Esophagus muscularis mucosa (tissue), 4 donors: ENCODE measurements at regions not wholly inside any gene's neighbourhood (a gene's known extent, or its start where the extent isn't known, plus 50 kb on each side); places are given as distances from the start of the nearest gene placed in this dataset.

Experiments used
- DNase-seq: peaks from one replicate; pipeline ENCODE4 v3.0.0-alpha.2; 2017; ENCODE audit errors: extremely low spot score
- H3K27ac ChIP-seq, 4 donors: fragments of 200-600 bp; sonication (generic); replicated peaks in 1 of 4; 1 replicate in 3 of 4; 2 replicates in 1 of 4; pipeline ENCODE4 v1.5.1; 2016 to 2019; ENCODE audit warnings: mild to moderate bottlenecking in 1 of 4
- H3K27me3 ChIP-seq, 4 donors: fragments of 200-600 bp; sonication (generic); one replicate each; pipeline versions ENCODE4 v1.5.1 to v1.6.0; 2016 to 2019
- H3K36me3 ChIP-seq, 4 donors: fragments of 200-600 bp; sonication (generic); one replicate each; pipeline ENCODE4 v1.5.1; 2016 to 2019
- H3K4me1 ChIP-seq, 4 donors: fragments of 200-600 bp; sonication (generic); one replicate each; pipeline ENCODE4 v1.5.1; 2016 to 2019
- H3K4me3 ChIP-seq, 4 donors: fragments of 200-600 bp; sonication (generic); 1 replicate in 2 of 4; 2 replicates in 2 of 4; pipeline ENCODE4 v1.5.1; 2016 to 2019; ENCODE audit warnings: mild to moderate bottlenecking in 4 of 4, moderate library complexity in 1 of 4
- H3K9me3 ChIP-seq, 4 donors: fragments of 200-600 bp; sonication (generic); 1 replicate in 3 of 4; 2 replicates in 1 of 4; pipeline ENCODE4 v1.5.1; 2016 to 2019
- EP300 ChIP-seq: sonication (generic); formaldehyde crosslinking; IDR thresholded peaks from one replicate; pipeline ENCODE4 v1.6.1; 2017; ENCODE audit warnings: antibody characterized with exemption
- POLR2A ChIP-seq: fragments of 450-650 bp; IDR thresholded peaks from one replicate; pipeline ENCODE4 v1.6.1; 2017; ENCODE audit warnings: antibody characterized with exemption, moderate library complexity, mild to moderate bottlenecking, low read depth
- POLR2AphosphoS5 ChIP-seq, 2 donors: sonication (generic); formaldehyde crosslinking; IDR thresholded peaks; one replicate each; pipeline ENCODE4 v1.6.1; 2017; ENCODE audit warnings: antibody characterized with exemption in 2 of 2
- WGBS: methylation state at CpG from one replicate; pipeline ENCODE4 v1.1.5; 2018; 5-methylcytosine and 5-hydroxymethylcytosine counted together
- intact Hi-C: fragments of 100-400 bp; cut with DNase I; formaldehyde crosslinking; loops from one replicate; pipeline ENCODE4 v1.15.1; 2023
- TF ChIP-seq, protein P1 (sequence below), 3 experiments: fragments of 200-600 bp in 2 of 3; fragments of 450-650 bp in 1 of 3; sonication (generic) in 2 of 3; IDR thresholded peaks; one replicate each; pipeline ENCODE4 v1.5.1; 2017 to 2019; ENCODE audit warnings: antibody characterized with exemption in 3 of 3, mild to moderate bottlenecking in 2 of 3, moderate library complexity in 1 of 3

DNA sequence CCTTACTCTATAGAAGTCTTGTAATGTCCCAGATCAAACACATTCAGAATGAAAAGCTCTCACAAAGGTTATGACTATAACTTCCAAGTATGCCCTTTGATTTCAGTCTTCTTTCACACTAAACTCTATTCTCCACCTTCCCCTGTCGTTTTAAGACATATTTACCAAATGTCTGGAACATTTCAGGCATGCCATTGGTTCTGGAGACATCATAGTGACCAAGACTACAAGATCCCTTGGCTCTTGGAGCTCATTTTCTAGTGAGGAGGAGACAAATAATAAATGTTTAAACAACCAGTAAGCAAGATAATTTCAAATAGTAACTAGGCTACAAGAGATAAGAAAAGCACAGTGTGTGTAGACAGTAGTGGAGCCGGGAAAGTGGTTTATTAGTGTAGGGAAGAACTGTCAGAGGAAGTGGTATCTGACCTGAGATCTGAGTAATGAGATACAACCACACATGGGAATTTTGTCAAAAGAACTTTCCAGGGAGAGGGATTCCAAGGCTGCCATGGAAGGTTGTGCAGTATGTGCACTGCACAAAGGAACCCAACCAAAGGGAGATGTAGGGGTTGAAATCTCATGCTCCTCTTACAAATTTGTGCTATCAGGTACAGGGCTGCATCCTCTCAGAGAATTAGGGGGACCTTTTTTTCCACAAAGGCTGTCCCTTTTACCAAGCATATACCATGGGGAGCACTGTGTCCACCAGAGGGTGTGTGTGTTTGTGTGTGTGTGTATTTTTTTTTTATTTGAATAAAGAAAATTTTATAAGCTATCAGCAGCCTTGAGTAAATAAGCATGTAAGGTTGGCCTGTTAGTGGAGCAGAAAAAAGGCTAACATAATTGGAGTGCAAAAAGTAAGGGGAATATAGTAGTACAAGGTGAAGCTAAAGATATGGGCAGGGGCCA is 1279.1 kb upstream of the WWC1 start:
- H3K9me3 ChIP-seq, result no peaks in the 10 kb centered on the region
- no peaks in the 10 kb centered on the region for H3K4me1 ChIP-seq
- H3K27ac ChIP-seq, result no peak overlapping the region

DNA sequence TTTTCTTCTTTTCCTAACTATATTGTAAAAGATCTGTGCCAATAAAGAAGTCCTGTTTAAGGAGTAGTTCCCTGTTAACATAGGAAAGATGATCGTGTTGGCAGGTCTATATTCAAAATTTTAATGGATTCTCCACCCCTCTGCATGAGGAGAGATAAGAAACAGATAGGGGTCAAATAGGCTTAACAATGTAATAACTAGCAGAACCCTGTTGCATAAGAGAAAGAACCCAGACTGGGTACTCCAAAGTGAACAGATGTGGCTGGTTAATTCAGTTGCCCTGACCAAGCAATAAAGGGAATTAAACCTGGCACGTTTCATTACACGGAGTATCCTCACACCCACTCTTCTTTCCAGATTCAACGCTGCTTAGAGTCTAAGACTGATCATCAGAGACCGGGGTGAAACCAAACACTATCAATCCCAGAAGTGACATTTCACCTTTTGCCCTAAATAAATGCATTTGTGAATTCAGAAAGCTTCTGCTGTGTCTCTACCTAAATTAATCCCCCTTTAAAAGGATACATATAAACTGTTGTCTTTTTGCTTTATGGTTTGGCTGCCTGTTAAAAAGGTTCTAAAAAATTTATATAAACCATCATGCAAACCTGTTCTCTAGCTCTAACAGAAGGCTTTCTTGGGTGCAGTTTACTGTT is 1276.9 kb upstream of the WWC1 start:
- Histone ChIP-seq H3K36me3 (no peaks in the 10 kb centered on the region), H3K4me3 (no peak overlapping the region), H3K9me3 (no peaks in the 10 kb centered on the region), H3K27ac (no peak overlapping the region), H3K4me1 (no peaks in the 10 kb centered on the region), H3K27me3 (no peaks in the 10 kb centered on the region)
- TF ChIP-seq, protein P1, sequence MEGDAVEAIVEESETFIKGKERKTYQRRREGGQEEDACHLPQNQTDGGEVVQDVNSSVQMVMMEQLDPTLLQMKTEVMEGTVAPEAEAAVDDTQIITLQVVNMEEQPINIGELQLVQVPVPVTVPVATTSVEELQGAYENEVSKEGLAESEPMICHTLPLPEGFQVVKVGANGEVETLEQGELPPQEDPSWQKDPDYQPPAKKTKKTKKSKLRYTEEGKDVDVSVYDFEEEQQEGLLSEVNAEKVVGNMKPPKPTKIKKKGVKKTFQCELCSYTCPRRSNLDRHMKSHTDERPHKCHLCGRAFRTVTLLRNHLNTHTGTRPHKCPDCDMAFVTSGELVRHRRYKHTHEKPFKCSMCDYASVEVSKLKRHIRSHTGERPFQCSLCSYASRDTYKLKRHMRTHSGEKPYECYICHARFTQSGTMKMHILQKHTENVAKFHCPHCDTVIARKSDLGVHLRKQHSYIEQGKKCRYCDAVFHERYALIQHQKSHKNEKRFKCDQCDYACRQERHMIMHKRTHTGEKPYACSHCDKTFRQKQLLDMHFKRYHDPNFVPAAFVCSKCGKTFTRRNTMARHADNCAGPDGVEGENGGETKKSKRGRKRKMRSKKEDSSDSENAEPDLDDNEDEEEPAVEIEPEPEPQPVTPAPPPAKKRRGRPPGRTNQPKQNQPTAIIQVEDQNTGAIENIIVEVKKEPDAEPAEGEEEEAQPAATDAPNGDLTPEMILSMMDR (IDR thresholded peaks at IDR 0.05), result no peak
- no peak for TF ChIP-seq EP300
- TF ChIP-seq POLR2AphosphoS5 (IDR thresholded peaks at IDR 0.05), result no peak
- TF ChIP-seq POLR2A, result no peak
- intact Hi-C loops, result no loop called here
- no peak for DNase-seq
- 23% methylated on average over 5 of the region's 5 CpGs for WGBS

More for the DNA sequence above, 1279.1 kb upstream of the WWC1 start:
- no peak overlapping the region for H3K4me3 ChIP-seq
- intact Hi-C loops, result no loop called here
- DNase-seq, result no peak
- TF ChIP-seq POLR2A (no peak), EP300 (no peak), POLR2AphosphoS5 (IDR thresholded peaks at IDR 0.05) (no peak)
- TF ChIP-seq, protein P1 (IDR thresholded peaks at IDR 0.05), result no peak
- WGBS, result 65% methylated on average over 2 of the region's 2 CpGs
- H3K36me3 ChIP-seq, result no peaks in the 10 kb centered on the region
- H3K27me3 ChIP-seq, result no peaks in the 10 kb centered on the region

GRCh38 chr5:167020418-167020817 is 1271.0 kb upstream of the WWC1 start:
- Histone ChIP-seq H3K4me3 (no peak overlapping the region), H3K27me3 (no peaks in the 10 kb centered on the region), H3K36me3 (no peaks in the 10 kb centered on the region), H3K9me3 (no peaks in the 10 kb centered on the region), H3K4me1 (no peaks in the 10 kb centered on the region), H3K27ac (no peak overlapping the region)
- WGBS, result 88% methylated on average over 1 of the region's 1 CpG
- TF ChIP-seq POLR2A, result no peak
- TF ChIP-seq, protein P1 (IDR thresholded peaks at IDR 0.05), result no peak
- TF ChIP-seq POLR2AphosphoS5 (IDR thresholded peaks at IDR 0.05), result no peak
- TF ChIP-seq EP300, result no peak
- no peak for DNase-seq
- intact Hi-C loops, result no loop called here

- intact Hi-C loops, result no loop called here
- Histone ChIP-seq H3K4me1 (no peaks in the 10 kb centered on the region), H3K27ac (no peak overlapping the region), H3K4me3 (no peak overlapping the region), H3K9me3 (no peaks in the 10 kb centered on the region), H3K27me3 (no peaks in the 10 kb centered on the region), H3K36me3 (no peaks in the 10 kb centered on the region)
- no peak for DNase-seq
- WGBS, result 32% methylated on average over 2 of the region's 2 CpGs
- no peak for TF ChIP-seq EP300
- no peak for TF ChIP-seq POLR2A
- no peak for TF ChIP-seq POLR2AphosphoS5 (IDR thresholded peaks at IDR 0.05)
- TF ChIP-seq, protein P1 (IDR thresholded peaks at IDR 0.05), result no peak
These were observed 1262.0 kb upstream of the WWC1 start for GRCh38 chr5:167029488-167029887.
